Neural cell (in vitro differentiated cells): ENCODE measurements at regions not wholly inside any gene's neighbourhood (a gene's known extent, or its start where the extent isn't known, plus 50 kb on each side); places are given as distances from the start of the nearest gene placed in this dataset.

Experiments
- H2AFZ ChIP-seq: fragments of 200-600, 300-800 bp; sonication (generic), shearing (Covaris generic); 2 replicates; pipeline ENCODE4 v1.6.0; 2014; ENCODE audit warnings: low read depth, mild to moderate bottlenecking, antibody characterized with exemption, low read length, moderate library complexity
- H3F3A ChIP-seq: fragments of 200-600 bp; shearing (Covaris generic); 2 replicates; pipeline ENCODE4 v1.6.1; 2016; ENCODE audit warnings: mild to moderate bottlenecking, moderate library complexity, mixed read lengths, antibody characterized with exemption, low read length; ENCODE audit not compliant: insufficient read depth, poor library complexity, severe bottlenecking
- H3K27ac ChIP-seq: fragments of 200-600, 300-800 bp; sonication (generic), shearing (Covaris generic); 2 replicates; pipeline ENCODE4 v1.5.1; 2014; ENCODE audit warnings: mild to moderate bottlenecking, low read length, moderate library complexity
- H3K27me3 ChIP-seq: fragments of 300-800, 200-600 bp; sonication (generic), shearing (Covaris generic); 2 replicates; pipeline ENCODE4 v1.6.0; 2014; ENCODE audit warnings: mild to moderate bottlenecking, low read depth, low read length, moderate library complexity; ENCODE audit not compliant: insufficient read depth
- H3K36me3 ChIP-seq: fragments of 300-800, 200-600 bp; sonication (generic), shearing (Covaris generic); 2 replicates; pipeline ENCODE4 v1.5.1; 2014; ENCODE audit warnings: mild to moderate bottlenecking, antibody characterized with exemption, low read length, moderate library complexity; ENCODE audit not compliant: insufficient read depth
- H3K4me2 ChIP-seq: fragments of 300-800, 200-600 bp; sonication (generic), shearing (Covaris generic); 2 replicates; pipeline ENCODE4 v1.6.0; 2014; ENCODE audit warnings: mild to moderate bottlenecking, low read length
- H3K4me3 ChIP-seq: fragments of 300-800, 200-600 bp; sonication (generic), shearing (Covaris generic); 2 replicates; pipeline ENCODE4 v1.5.1; 2014; ENCODE audit warnings: mild to moderate bottlenecking, low read length, moderate library complexity
- H3K79me2 ChIP-seq: fragments of 200-600 bp; shearing (Covaris generic); replicated peaks from 2 replicates; pipeline ENCODE4 v1.6.0; 2014; ENCODE audit warnings: mild to moderate bottlenecking, low read length, moderate library complexity; ENCODE audit not compliant: insufficient read depth
- H3K9ac ChIP-seq: fragments of 300-800, 200-600 bp; sonication (generic), shearing (Covaris generic); 2 replicates; pipeline ENCODE4 v1.6.1; 2016; ENCODE audit warnings: mild to moderate bottlenecking, low read length, mixed read lengths
- H3K9me2 ChIP-seq: fragments of 200-600 bp; shearing (Covaris generic); 2 replicates; pipeline ENCODE4 v1.6.1; 2016; ENCODE audit warnings: mild to moderate bottlenecking, low read length, mixed read lengths; ENCODE audit not compliant: insufficient read depth
- H3K9me3 ChIP-seq: fragments of 200-600, 300-800 bp; sonication (generic), shearing (Covaris generic); 2 replicates; pipeline ENCODE4 v1.6.1; 2016; ENCODE audit warnings: mild to moderate bottlenecking, mixed run types, low read length, moderate library complexity, mixed read lengths
- H4K20me1 ChIP-seq: fragments of 200-600 bp; shearing (Covaris generic); 2 replicates; pipeline ENCODE4 v1.6.1; 2016; ENCODE audit warnings: mild to moderate bottlenecking, mixed run types; ENCODE audit not compliant: insufficient read depth
- EP300 ChIP-seq: fragments of 450-650 bp; conservative IDR thresholded peaks from 2 replicates; pipeline ENCODE4 v1.6.1; 2014; ENCODE audit warnings: antibody characterized with exemption, mild to moderate bottlenecking, moderate library complexity; ENCODE audit not compliant: poor library complexity, severe bottlenecking
- EZH2 ChIP-seq: fragments of 200-600, 300-800 bp; shearing (Covaris generic), sonication (generic); IDR thresholded peaks from 2 replicates; pipeline ENCODE4 v1.6.1; 2014; ENCODE audit warnings: antibody characterized with exemption, low read length, borderline replicate concordance, mild to moderate bottlenecking; ENCODE audit not compliant: insufficient read depth, poor library complexity, severe bottlenecking
- MXI1 ChIP-seq: fragments of 450-650 bp; conservative IDR thresholded peaks from 2 replicates; pipeline ENCODE4 v1.6.1; 2014; ENCODE audit warnings: antibody characterized with exemption, mild to moderate bottlenecking; ENCODE audit not compliant: poor library complexity, severe bottlenecking
- POLR2AphosphoS5 ChIP-seq: IDR thresholded peaks from 2 replicates; pipeline ENCODE4 v1.6.1; 2012
- RAD21 ChIP-seq: fragments of 450-650 bp; conservative IDR thresholded peaks from 2 replicates; pipeline ENCODE4 v1.6.1; 2014; ENCODE audit warnings: antibody characterized with exemption, mild to moderate bottlenecking, moderate library complexity
- SMC3 ChIP-seq: fragments of 450-650 bp; conservative IDR thresholded peaks from 2 replicates; pipeline ENCODE4 v1.6.1; 2014; ENCODE audit warnings: antibody characterized with exemption, mild to moderate bottlenecking, moderate library complexity; ENCODE audit not compliant: poor library complexity
- TAF1 ChIP-seq: IDR thresholded peaks from 2 replicates; pipeline ENCODE4 v1.6.1; 2012; ENCODE audit warnings: low read depth
- TF ChIP-seq, protein P1 (sequence below): fragments of 450-650 bp; IDR thresholded peaks from 2 replicates; pipeline ENCODE4 v1.5.1; 2014; ENCODE audit warnings: antibody characterized with exemption, mild to moderate bottlenecking, moderate library complexity; ENCODE audit not compliant: poor library complexity, severe bottlenecking
- TF ChIP-seq, protein P2 (sequence below): IDR thresholded peaks from 2 replicates; pipeline ENCODE4 v1.6.1; 2012; ENCODE audit warnings: borderline replicate concordance

GRCh38 chr20:24131684-24132083, 143.1 kb upstream of the GGTLC1 start:
- Histone ChIP-seq H3F3A (no peaks in the 10 kb centered on the region), H3K79me2 (no peaks in the 10 kb centered on the region), H4K20me1 (no peaks in the 10 kb centered on the region), H3K9ac (no peak overlapping the region), H3K27ac (no peak overlapping the region), H3K9me3 (no peaks in the 10 kb centered on the region), H3K4me3 (no peak overlapping the region), H2AFZ (no peak overlapping the region), H3K27me3 (no peaks in the 10 kb centered on the region), H3K36me3 (no peaks in the 10 kb centered on the region), H3K4me2 (no peak overlapping the region), H3K9me2 (no peaks in the 10 kb centered on the region)
- TF ChIP-seq SMC3 (no peak), TAF1 (no peak), RAD21 (no peak), EP300 (no peak), POLR2AphosphoS5 (no peak), MXI1 (no peak), EZH2 (no peak)
- TF ChIP-seq, protein P1, sequence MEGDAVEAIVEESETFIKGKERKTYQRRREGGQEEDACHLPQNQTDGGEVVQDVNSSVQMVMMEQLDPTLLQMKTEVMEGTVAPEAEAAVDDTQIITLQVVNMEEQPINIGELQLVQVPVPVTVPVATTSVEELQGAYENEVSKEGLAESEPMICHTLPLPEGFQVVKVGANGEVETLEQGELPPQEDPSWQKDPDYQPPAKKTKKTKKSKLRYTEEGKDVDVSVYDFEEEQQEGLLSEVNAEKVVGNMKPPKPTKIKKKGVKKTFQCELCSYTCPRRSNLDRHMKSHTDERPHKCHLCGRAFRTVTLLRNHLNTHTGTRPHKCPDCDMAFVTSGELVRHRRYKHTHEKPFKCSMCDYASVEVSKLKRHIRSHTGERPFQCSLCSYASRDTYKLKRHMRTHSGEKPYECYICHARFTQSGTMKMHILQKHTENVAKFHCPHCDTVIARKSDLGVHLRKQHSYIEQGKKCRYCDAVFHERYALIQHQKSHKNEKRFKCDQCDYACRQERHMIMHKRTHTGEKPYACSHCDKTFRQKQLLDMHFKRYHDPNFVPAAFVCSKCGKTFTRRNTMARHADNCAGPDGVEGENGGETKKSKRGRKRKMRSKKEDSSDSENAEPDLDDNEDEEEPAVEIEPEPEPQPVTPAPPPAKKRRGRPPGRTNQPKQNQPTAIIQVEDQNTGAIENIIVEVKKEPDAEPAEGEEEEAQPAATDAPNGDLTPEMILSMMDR, result no peak
- TF ChIP-seq, protein P2, sequence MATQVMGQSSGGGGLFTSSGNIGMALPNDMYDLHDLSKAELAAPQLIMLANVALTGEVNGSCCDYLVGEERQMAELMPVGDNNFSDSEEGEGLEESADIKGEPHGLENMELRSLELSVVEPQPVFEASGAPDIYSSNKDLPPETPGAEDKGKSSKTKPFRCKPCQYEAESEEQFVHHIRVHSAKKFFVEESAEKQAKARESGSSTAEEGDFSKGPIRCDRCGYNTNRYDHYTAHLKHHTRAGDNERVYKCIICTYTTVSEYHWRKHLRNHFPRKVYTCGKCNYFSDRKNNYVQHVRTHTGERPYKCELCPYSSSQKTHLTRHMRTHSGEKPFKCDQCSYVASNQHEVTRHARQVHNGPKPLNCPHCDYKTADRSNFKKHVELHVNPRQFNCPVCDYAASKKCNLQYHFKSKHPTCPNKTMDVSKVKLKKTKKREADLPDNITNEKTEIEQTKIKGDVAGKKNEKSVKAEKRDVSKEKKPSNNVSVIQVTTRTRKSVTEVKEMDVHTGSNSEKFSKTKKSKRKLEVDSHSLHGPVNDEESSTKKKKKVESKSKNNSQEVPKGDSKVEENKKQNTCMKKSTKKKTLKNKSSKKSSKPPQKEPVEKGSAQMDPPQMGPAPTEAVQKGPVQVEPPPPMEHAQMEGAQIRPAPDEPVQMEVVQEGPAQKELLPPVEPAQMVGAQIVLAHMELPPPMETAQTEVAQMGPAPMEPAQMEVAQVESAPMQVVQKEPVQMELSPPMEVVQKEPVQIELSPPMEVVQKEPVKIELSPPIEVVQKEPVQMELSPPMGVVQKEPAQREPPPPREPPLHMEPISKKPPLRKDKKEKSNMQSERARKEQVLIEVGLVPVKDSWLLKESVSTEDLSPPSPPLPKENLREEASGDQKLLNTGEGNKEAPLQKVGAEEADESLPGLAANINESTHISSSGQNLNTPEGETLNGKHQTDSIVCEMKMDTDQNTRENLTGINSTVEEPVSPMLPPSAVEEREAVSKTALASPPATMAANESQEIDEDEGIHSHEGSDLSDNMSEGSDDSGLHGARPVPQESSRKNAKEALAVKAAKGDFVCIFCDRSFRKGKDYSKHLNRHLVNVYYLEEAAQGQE, result no peak

GRCh38 chr20:24131281-24131680, 142.7 kb upstream of the GGTLC1 start:
- H3K4me3 ChIP-seq, result no peak overlapping the region
- TF ChIP-seq EZH2 (no peak), EP300 (no peak), TAF1 (no peak), POLR2AphosphoS5 (no peak), SMC3 (no peak), RAD21 (no peak), MXI1 (no peak)
- TF ChIP-seq, protein P1, result no peak
- TF ChIP-seq, protein P2, result no peak
- H3K9ac ChIP-seq, result no peak overlapping the region
- H2AFZ ChIP-seq, result no peak overlapping the region
- H4K20me1 ChIP-seq, result no peaks in the 10 kb centered on the region
- no peaks in the 10 kb centered on the region for H3K9me2 ChIP-seq
- no peaks in the 10 kb centered on the region for H3K79me2 ChIP-seq
- H3K27ac ChIP-seq, result no peak overlapping the region
- no peaks in the 10 kb centered on the region for H3K36me3 ChIP-seq
- no peaks in the 10 kb centered on the region for H3F3A ChIP-seq
- H3K4me2 ChIP-seq, result no peak overlapping the region
- no peaks in the 10 kb centered on the region for H3K9me3 ChIP-seq
- no peaks in the 10 kb centered on the region for H3K27me3 ChIP-seq
